ENCODE measurements at regions not wholly inside any gene's neighbourhood (a gene's known extent, or its start where the extent isn't known, plus 50 kb on each side); places are given as distances from the start of the nearest gene placed in this dataset.

- Histone ChIP-seq H3K23ac (ENCODE audit: insufficient read length, low read depth, low read length) (no peak overlapping the region), H3K79me2 (ENCODE audit: insufficient read depth, low read length) (no peaks in the 10 kb centered on the region), H3K27me3 (ENCODE audit: insufficient read depth, low read length) (no peaks in the 10 kb centered on the region), H2BK120ac (ENCODE audit: low read depth, low read length, poor library complexity, severe bottlenecking) (no peak overlapping the region), H3K14ac (ENCODE audit: insufficient read depth, low read length) (no peak overlapping the region), H2AFZ (ENCODE audit: low read length) (peak overlapping the region; percentile 91), H2BK15ac (ENCODE audit: low read depth, low read length) (no peak overlapping the region), H4K8ac (replicated peaks; ENCODE audit: insufficient read length, low read depth, low read length) (no peak overlapping the region), H3K56ac (ENCODE audit: insufficient read length, low read depth, low read length) (no peak overlapping the region), H3K23me2 (ENCODE audit: insufficient read length, low read depth, low read length, poor library complexity, severe bottlenecking) (no peaks in the 10 kb centered on the region), H3K4ac (ENCODE audit: low read depth, low read length) (no peak overlapping the region), H3K79me1 (ENCODE audit: insufficient read depth, low read depth, low read length, poor library complexity, severe bottlenecking) (no peaks in the 10 kb centered on the region), H3K18ac (ENCODE audit: insufficient read length, low read depth, low read length) (no peak overlapping the region), H3K9ac (ENCODE audit: extremely low read depth, insufficient read length, low read length) (no peak overlapping the region), H3K4me2 (ENCODE audit: insufficient read depth, insufficient read length, low read length) (no peak overlapping the region), H3T11ph (ENCODE audit: low read length) (no peak overlapping the region), H4K91ac (ENCODE audit: insufficient read length, low read depth, low read length) (no peak overlapping the region), H4K5ac (ENCODE audit: insufficient read length, low read depth, low read length) (no peak overlapping the region), H3K27ac (ENCODE audit: insufficient read length, low read depth, low read length) (no peak overlapping the region), H3K9me3 (ENCODE audit: control insufficient read depth, low read depth, low read length) (no peaks in the 10 kb centered on the region), H3K4me1 (ENCODE audit: insufficient read depth, low read length) (no peaks in the 10 kb centered on the region; the same call in 1 of the 2 replicates), H4K20me1 (ENCODE audit: control insufficient read depth, insufficient read depth, insufficient read length) (no peaks in the 10 kb centered on the region), H2BK5ac (ENCODE audit: insufficient read length, low read length) (no peak overlapping the region), H2AK5ac (ENCODE audit: insufficient read length, low read length) (no peak overlapping the region), H2BK12ac (ENCODE audit: insufficient read length, low read depth, low read length) (no peak overlapping the region), H2BK20ac (ENCODE audit: low read depth, low read length, poor library complexity, severe bottlenecking) (no peak overlapping the region)
- DNase-seq, result no peak
- Mint-ChIP-seq H3K36me3 (ENCODE audit: insufficient read depth in 1 of 3, low read depth in 3 of 3) (no peaks in the 10 kb centered on the region), H3K4me3 (no peak overlapping the region), H3K4me1 (peaks cover 23 to 28% of the 10 kb centered on the region in 2 experiments), H3K27ac (peak overlapping the region in 2 of 3 experiments; percentile 0 to 34; a peak in 2 of 7 replicates), H3K27me3 (ENCODE audit: low read depth) (no peaks in the 10 kb centered on the region), H3K9me3 (no peaks in the 10 kb centered on the region; a peak in 1 of 5 replicates)
- TF ChIP-seq CTCF (conservative IDR thresholded peaks at IDR 0.05), result no peak
- WGBS (ENCODE audit: extremely low coverage, insufficient read length, low lambda C conversion rate), result no CpG with 5 or more reads among the region's 5 CpGs
These were observed 88.2 kb upstream of the ARMC3 start for GRCh38 chr10:22839639-22840038.

Data from H9 (cell line).